Cardiac muscle cell (in vitro differentiated cells and primary cell): ENCODE measurements at regions not wholly inside any gene's neighbourhood (a gene's known extent, or its start where the extent isn't known, plus 50 kb on each side); places are given as distances from the start of the nearest gene placed in this dataset.

ENCODE experiments used
- DNase-seq, 2 donors: peaks; one replicate each; pipeline versions ENCODE4 v3.0.0 to v3.0.0-alpha.2; 2010 to 2017; ENCODE audit warnings: low read depth in 1 of 2, low spot score in 1 of 2
- H3K27ac ChIP-seq: fragments of 200-600 bp; sonication (generic); 2 replicates; pipeline ENCODE4 v1.5.1; 2016
- H3K27me3 ChIP-seq: fragments of 200-600 bp; sonication (generic); 2 replicates; pipeline ENCODE4 v1.6.0; 2016; ENCODE audit warnings: control low read depth
- H3K36me3 ChIP-seq: fragments of 200-600 bp; sonication (generic); 2 replicates; pipeline ENCODE4 v1.5.1; 2016; ENCODE audit warnings: control low read depth
- H3K4me1 ChIP-seq: fragments of 200-600 bp; sonication (generic); 2 replicates; pipeline ENCODE4 v1.8.1; 2017; ENCODE audit warnings: low read depth, mild to moderate bottlenecking, mixed run types
- H3K4me3 ChIP-seq: fragments of 200-600 bp; sonication (generic); 2 replicates; pipeline ENCODE4 v1.5.1; 2016; ENCODE audit warnings: mild to moderate bottlenecking
- H3K9me3 ChIP-seq: fragments of 200-600 bp; sonication (generic); 2 replicates; pipeline ENCODE4 v1.5.1; 2017; ENCODE audit warnings: low read depth, mild to moderate bottlenecking, control low read depth
- TF ChIP-seq, protein P1 (sequence below): IDR thresholded peaks from 2 replicates; pipeline ENCODE4 v1.5.1; 2012; ENCODE audit warnings: low read depth, mild to moderate bottlenecking, low read length

DNA sequence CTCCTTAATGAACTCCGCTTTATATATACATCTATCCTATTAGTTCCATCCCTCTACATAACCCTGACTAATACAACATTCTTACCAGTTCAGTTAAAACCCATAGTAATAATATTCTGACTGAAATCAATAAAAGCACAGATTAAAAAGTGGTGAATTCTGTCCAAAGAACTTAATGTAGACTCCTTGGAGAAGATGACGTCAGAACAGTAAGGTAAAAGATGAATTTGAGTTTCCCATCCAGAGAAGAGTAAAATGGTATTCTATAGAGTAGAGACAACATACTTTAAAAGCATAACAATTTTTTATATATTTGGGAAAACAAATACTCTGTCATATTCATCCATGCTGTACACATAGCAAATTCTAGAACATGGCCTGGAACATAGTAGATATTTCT is 418.0 kb upstream of the SYT1 start:
- DNase-seq = no peak
- Histone ChIP-seq H3K27ac (no peak overlapping the region), H3K36me3 (no peaks in the 10 kb centered on the region), H3K4me3 (no peak overlapping the region), H3K9me3 (no peaks in the 10 kb centered on the region), H3K4me1 (no peaks in the 10 kb centered on the region), H3K27me3 (no peaks in the 10 kb centered on the region)
- TF ChIP-seq, protein P1, sequence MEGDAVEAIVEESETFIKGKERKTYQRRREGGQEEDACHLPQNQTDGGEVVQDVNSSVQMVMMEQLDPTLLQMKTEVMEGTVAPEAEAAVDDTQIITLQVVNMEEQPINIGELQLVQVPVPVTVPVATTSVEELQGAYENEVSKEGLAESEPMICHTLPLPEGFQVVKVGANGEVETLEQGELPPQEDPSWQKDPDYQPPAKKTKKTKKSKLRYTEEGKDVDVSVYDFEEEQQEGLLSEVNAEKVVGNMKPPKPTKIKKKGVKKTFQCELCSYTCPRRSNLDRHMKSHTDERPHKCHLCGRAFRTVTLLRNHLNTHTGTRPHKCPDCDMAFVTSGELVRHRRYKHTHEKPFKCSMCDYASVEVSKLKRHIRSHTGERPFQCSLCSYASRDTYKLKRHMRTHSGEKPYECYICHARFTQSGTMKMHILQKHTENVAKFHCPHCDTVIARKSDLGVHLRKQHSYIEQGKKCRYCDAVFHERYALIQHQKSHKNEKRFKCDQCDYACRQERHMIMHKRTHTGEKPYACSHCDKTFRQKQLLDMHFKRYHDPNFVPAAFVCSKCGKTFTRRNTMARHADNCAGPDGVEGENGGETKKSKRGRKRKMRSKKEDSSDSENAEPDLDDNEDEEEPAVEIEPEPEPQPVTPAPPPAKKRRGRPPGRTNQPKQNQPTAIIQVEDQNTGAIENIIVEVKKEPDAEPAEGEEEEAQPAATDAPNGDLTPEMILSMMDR = no peak

DNA sequence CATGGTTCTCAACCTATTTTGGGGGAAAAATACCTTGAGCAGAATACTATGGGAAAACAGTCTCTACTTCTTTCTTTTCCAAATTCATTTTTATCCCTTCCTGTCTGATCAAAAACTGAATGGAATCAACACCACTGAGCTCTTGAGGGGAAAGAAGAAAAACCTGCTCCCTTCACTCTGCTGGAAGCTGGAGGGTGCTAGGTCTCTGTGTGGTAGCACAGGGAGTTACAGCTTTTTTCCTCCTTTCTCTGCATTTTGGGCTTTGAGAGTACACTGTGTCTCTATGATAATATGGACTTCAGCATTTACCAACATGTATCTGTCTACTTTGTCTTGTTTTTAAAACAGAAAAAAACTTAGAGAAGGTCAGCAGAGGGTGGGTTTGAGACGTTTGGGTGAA is 417.2 kb upstream of the SYT1 start:
- no peaks in the 10 kb centered on the region for H3K27me3 ChIP-seq
- no peak overlapping the region for H3K27ac ChIP-seq
- DNase-seq = no peak
- TF ChIP-seq, protein P1 = no peak
- no peak overlapping the region for H3K4me3 ChIP-seq
- no peaks in the 10 kb centered on the region for H3K4me1 ChIP-seq
- no peaks in the 10 kb centered on the region for H3K36me3 ChIP-seq
- H3K9me3 ChIP-seq = no peaks in the 10 kb centered on the region

DNA sequence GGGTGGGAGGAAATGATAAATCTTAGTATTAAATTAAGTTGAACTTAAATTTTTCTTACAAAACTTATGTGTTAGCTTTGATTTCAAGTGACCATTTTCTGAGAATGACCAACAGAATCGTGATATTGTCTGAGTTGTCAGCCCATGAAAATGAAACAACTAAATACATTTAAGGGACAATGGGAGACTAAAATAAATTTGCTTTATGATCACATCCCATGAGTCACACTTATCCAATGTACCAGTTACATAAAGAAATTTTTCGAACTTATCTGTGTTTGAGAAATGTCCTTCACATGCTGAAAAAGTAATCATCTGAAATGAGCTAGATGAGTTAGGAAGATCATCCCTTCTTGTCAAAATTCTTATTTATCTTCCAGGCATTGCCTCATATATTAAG is 415.9 kb upstream of the SYT1 start:
- no peaks in the 10 kb centered on the region for H3K9me3 ChIP-seq
- no peaks in the 10 kb centered on the region for H3K36me3 ChIP-seq
- no peaks in the 10 kb centered on the region for H3K4me1 ChIP-seq
- no peak for DNase-seq
- TF ChIP-seq, protein P1 = no peak
- H3K27ac ChIP-seq = no peak overlapping the region
- H3K4me3 ChIP-seq = no peak overlapping the region
- H3K27me3 ChIP-seq = no peaks in the 10 kb centered on the region

DNA sequence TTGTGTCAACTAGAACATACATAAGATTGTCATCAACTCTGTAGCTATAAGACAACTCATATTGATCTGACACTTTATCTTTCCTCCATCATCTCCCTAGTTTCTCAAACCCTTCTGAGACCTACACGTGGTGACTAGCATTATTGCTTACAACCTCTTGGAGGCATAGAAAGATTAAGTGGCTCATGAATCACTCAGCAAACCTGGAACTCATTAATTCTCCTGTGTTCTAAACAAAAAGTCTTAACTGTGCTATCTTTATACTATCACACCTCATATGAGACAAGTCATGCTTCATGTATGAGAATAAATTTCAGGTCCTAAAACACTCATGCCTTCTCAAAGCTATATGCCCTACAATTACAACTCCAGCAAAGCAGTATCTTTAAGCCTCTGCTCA is 408.6 kb upstream of the SYT1 start:
- no peaks in the 10 kb centered on the region for H3K4me1 ChIP-seq
- no peak overlapping the region for H3K4me3 ChIP-seq
- no peak for DNase-seq
- no peaks in the 10 kb centered on the region for H3K9me3 ChIP-seq
- no peak overlapping the region for H3K27ac ChIP-seq
- H3K27me3 ChIP-seq = no peaks in the 10 kb centered on the region
- TF ChIP-seq, protein P1 = no peak
- H3K36me3 ChIP-seq = no peaks in the 10 kb centered on the region

DNA sequence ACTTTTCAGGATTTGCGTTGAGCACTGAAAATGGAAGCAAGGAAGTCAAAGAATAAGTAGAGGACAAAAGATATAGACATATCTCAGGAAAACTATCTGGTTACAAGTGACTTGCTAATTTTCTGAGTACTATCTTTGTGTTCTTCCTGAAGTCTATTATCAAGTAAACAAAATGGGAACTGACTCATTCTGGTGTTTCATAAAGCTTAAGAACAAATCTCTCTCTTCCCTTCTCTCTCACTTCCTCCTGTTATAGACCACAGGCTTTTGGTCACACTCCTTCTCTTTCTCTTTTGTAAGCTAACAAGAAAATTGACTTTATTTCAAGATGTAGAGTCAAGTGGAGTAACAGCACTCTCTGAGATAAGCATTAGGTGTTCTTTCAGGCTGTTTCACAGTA is 406.6 kb upstream of the SYT1 start:
- no peaks in the 10 kb centered on the region for H3K27me3 ChIP-seq
- TF ChIP-seq, protein P1 = no peak
- DNase-seq = no peak
- H3K36me3 ChIP-seq = no peaks in the 10 kb centered on the region
- no peak overlapping the region for H3K27ac ChIP-seq
- no peak overlapping the region for H3K4me3 ChIP-seq
- no peaks in the 10 kb centered on the region for H3K4me1 ChIP-seq
- H3K9me3 ChIP-seq = no peaks in the 10 kb centered on the region
